ENCODE measurements at regions not wholly inside any gene's neighbourhood (a gene's known extent, or its start where the extent isn't known, plus 50 kb on each side); places are given as distances from the start of the nearest gene placed in this dataset.

DNA sequence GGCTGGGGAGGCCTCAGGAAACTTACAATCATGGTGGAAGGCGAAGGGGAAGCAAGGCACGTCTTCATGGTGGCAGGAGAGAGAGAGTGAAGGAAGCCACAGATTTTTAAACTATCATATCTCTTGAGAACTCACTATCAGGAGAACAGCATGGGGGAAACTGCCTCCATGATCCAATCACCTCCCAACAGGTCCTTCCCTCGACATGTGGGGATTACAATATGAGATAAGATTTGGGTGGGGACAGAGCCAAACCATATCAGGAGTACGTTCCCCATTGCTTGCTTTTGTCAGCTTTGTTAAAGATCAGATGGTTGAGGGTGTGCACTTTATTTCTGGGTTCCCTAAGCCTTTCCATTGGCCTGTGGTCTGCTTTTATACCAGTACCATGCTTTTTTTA, 53.7 kb upstream of the E2F8 start (continued):
- TF ChIP-seq, protein P1, sequence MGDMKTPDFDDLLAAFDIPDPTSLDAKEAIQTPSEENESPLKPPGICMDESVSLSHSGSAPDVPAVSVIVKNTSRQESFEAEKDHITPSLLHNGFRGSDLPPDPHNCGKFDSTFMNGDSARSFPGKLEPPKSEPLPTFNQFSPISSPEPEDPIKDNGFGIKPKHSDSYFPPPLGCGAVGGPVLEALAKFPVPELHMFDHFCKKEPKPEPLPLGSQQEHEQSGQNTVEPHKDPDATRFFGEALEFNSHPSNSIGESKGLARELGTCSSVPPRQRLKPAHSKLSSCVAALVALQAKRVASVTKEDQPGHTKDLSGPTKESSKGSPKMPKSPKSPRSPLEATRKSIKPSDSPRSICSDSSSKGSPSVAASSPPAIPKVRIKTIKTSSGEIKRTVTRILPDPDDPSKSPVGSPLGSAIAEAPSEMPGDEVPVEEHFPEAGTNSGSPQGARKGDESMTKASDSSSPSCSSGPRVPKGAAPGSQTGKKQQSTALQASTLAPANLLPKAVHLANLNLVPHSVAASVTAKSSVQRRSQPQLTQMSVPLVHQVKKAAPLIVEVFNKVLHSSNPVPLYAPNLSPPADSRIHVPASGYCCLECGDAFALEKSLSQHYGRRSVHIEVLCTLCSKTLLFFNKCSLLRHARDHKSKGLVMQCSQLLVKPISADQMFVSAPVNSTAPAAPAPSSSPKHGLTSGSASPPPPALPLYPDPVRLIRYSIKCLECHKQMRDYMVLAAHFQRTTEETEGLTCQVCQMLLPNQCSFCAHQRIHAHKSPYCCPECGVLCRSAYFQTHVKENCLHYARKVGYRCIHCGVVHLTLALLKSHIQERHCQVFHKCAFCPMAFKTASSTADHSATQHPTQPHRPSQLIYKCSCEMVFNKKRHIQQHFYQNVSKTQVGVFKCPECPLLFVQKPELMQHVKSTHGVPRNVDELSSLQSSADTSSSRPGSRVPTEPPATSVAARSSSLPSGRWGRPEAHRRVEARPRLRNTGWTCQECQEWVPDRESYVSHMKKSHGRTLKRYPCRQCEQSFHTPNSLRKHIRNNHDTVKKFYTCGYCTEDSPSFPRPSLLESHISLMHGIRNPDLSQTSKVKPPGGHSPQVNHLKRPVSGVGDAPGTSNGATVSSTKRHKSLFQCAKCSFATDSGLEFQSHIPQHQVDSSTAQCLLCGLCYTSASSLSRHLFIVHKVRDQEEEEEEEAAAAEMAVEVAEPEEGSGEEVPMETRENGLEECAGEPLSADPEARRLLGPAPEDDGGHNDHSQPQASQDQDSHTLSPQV (IDR thresholded peaks at IDR 0.05): no peak
- TF ChIP-seq ZSCAN32 (CRISPR knock-in tag; IDR thresholded peaks at IDR 0.05) (no peak), SMARCA4 (IDR thresholded peaks at IDR 0.05) (no peak; the same call in 1 of the 2 replicates), CBFA2T3 (IDR thresholded peaks at IDR 0.05) (peak; percentile 82), CXXC5 (CRISPR knock-in tag; IDR thresholded peaks at IDR 0.05) (peak; percentile 64), TCF3 (CRISPR knock-in tag; IDR thresholded peaks at IDR 0.05) (peak; percentile 69), STAT5B (CRISPR knock-in tag; IDR thresholded peaks at IDR 0.05) (no peak), SAFB (IDR thresholded peaks at IDR 0.05; ENCODE audit: borderline replicate concordance, low read depth, low read length) (no peak), MIER1 (IDR thresholded peaks at IDR 0.05; ENCODE audit: low read depth) (no peak), GABPB2 (CRISPR knock-in tag; conservative IDR thresholded peaks at IDR 0.05) (no peak), SPI1 (IDR thresholded peaks at IDR 0.05; ENCODE audit: borderline replicate concordance, low read depth, low read length) (no peak), BDP1 (IDR thresholded peaks at IDR 0.05; ENCODE audit: insufficient read depth, insufficient read length) (no peak), TARDBP (IDR thresholded peaks at IDR 0.05) (no peak), PCBP1 (IDR thresholded peaks at IDR 0.05; ENCODE audit: low read depth, low read length, poor library complexity, severe bottlenecking) (no peak)
- TF ChIP-seq, protein P2, sequence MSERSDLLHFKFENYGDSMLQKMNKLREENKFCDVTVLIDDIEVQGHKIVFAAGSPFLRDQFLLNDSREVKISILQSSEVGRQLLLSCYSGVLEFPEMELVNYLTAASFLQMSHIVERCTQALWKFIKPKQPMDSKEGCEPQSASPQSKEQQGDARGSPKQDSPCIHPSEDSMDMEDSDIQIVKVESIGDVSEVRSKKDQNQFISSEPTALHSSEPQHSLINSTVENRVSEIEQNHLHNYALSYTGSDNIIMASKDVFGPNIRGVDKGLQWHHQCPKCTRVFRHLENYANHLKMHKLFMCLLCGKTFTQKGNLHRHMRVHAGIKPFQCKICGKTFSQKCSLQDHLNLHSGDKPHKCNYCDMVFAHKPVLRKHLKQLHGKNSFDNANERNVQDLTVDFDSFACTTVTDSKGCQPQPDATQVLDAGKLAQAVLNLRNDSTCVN (CRISPR knock-in tag; IDR thresholded peaks at IDR 0.05): no peak
- TF ChIP-seq, protein P3, sequence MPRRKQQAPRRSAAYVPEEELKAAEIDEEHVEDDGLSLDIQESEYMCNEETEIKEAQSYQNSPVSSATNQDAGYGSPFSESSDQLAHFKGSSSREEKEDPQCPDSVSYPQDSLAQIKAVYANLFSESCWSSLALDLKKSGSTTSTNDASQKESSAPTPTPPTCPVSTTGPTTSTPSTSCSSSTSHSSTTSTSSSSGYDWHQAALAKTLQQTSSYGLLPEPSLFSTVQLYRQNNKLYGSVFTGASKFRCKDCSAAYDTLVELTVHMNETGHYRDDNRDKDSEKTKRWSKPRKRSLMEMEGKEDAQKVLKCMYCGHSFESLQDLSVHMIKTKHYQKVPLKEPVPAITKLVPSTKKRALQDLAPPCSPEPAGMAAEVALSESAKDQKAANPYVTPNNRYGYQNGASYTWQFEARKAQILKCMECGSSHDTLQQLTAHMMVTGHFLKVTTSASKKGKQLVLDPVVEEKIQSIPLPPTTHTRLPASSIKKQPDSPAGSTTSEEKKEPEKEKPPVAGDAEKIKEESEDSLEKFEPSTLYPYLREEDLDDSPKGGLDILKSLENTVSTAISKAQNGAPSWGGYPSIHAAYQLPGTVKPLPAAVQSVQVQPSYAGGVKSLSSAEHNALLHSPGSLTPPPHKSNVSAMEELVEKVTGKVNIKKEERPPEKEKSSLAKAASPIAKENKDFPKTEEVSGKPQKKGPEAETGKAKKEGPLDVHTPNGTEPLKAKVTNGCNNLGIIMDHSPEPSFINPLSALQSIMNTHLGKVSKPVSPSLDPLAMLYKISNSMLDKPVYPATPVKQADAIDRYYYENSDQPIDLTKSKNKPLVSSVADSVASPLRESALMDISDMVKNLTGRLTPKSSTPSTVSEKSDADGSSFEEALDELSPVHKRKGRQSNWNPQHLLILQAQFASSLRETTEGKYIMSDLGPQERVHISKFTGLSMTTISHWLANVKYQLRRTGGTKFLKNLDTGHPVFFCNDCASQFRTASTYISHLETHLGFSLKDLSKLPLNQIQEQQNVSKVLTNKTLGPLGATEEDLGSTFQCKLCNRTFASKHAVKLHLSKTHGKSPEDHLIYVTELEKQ (CRISPR knock-in tag; IDR thresholded peaks at IDR 0.05): no peak
